Fibroblast of villous mesenchyme (primary cell): ENCODE measurements at regions not wholly inside any gene's neighbourhood (a gene's known extent, or its start where the extent isn't known, plus 50 kb on each side); places are given as distances from the start of the nearest gene placed in this dataset.

ENCODE experiments used
- DNase-seq: peaks from one replicate; pipeline ENCODE4 v3.0.0-alpha.2; 2010; ENCODE audit warnings: low read depth
- H3K4me3 ChIP-seq: 2 replicates; pipeline ENCODE4 v1.5.1; 2011; ENCODE audit warnings: low read depth, mild to moderate bottlenecking, low read length
- CTCF ChIP-seq: IDR thresholded peaks from 2 replicates; pipeline ENCODE4 v1.5.1; 2012; ENCODE audit warnings: low read depth, mild to moderate bottlenecking, low read length; ENCODE audit not compliant: insufficient read depth

GRCh38 chr22:46085828-46086576, 64.3 kb upstream of the PPARA start:
- peak; percentile 95 for DNase-seq
- TF ChIP-seq CTCF, result no peak
- H3K4me3 ChIP-seq, result peak overlapping the region; percentile 93

- H3K4me3 ChIP-seq, result peak overlapping the region; percentile 93
- no peak for TF ChIP-seq CTCF
- peak; percentile 85 for DNase-seq
These were observed 63.6 kb upstream of the PPARA start for GRCh38 chr22:46086577-46087335.

DNA sequence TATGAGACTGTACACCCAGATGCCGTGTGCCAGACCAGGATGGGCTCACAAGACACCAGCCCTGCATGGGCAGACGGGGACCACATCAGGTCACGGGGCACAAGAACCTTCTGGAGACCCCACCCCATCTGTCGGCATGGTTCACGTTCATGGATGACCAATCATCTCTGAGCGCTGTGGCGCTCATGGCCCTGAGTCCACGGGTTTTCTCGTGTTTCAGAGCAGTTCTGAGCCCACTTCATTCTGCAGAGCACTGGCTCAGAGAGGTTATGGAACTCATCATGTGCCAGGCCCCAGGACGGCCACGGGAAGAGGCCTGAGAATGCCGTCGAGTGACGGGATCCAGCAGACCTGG, 63.0 kb upstream of the PPARA start:
- H3K4me3 ChIP-seq, result peak overlapping the region; percentile 93
- no peak for DNase-seq
- no peak for TF ChIP-seq CTCF

DNA sequence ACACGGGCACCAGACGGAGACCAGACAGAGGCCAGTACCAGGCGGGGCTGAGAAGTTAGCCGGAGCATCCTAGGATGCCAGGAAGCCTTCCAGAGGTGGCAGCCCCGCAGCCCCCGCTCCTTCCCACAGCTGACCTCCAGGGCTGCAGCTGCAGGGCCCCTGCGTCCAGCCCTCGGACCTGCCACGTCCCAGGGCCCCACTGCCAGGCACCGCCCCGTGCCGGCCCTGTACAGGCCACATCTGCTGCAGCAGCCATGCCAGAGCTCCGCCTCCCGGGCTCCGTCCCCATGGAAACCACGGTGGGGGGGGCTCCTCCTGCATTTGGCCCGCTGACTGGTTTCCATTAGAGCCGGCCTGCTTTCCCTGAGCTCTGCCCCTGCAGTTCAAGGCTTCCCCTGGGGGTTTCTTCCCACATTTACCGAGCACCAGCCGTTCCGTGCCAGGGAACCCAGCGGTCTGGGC, 62.5 kb upstream of the PPARA start:
- DNase-seq, result peak; percentile 97
- no peak for TF ChIP-seq CTCF
- H3K4me3 ChIP-seq, result peak overlapping the region; percentile 93

- peak; percentile 92 for DNase-seq
- no peak for TF ChIP-seq CTCF
- peak overlapping the region; percentile 93 for H3K4me3 ChIP-seq
These were observed 61.6 kb upstream of the PPARA start for GRCh38 chr22:46088541-46089311.

DNA sequence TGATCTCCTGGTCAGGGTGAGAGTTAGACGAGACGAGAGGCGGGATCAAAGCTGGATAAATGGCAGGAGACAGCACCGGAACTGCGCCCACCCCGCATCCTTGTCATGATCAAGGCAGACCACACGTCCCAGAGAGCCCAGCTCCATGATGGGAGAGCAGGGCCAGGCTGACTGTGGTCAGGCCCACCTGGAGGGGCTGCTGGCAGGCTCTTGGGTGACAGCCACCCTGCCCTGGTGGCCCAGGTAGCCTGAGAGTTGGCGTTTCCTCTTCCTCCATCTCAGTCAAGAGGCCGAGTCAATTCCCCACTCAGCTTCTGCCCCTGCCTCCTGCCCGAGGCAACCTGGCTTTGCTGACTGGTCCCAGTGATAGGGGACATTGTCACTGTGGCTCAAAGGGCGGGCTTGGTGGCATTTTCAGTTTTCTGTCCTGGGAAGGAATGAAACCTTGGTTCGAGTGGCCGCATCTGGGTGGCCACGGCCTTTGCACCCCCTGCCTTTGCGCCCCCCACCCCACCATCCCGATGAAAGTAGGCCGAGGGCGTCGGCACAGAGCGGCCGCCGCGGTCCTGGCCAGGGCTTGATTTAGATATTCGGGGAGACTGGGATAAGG, 60.8 kb upstream of the PPARA start:
- peak overlapping the region; percentile 93 for H3K4me3 ChIP-seq
- TF ChIP-seq CTCF, result no peak
- DNase-seq, result peak; percentile 14
